ENCODE measurements at regions not wholly inside any gene's neighbourhood (a gene's known extent, or its start where the extent isn't known, plus 50 kb on each side); places are given as distances from the start of the nearest gene placed in this dataset.

GRCh38 chr3:187935623-187936156, 190.4 kb upstream of the BCL6 start:
- DNase-seq = peak; percentile 28

- no peak for DNase-seq
These were observed 191.4 kb upstream of the BCL6 start for GRCh38 chr3:187936676-187937075.

- no peak for DNase-seq
These were observed 194.6 kb upstream of the BCL6 start for GRCh38 chr3:187939891-187940290.

DNA sequence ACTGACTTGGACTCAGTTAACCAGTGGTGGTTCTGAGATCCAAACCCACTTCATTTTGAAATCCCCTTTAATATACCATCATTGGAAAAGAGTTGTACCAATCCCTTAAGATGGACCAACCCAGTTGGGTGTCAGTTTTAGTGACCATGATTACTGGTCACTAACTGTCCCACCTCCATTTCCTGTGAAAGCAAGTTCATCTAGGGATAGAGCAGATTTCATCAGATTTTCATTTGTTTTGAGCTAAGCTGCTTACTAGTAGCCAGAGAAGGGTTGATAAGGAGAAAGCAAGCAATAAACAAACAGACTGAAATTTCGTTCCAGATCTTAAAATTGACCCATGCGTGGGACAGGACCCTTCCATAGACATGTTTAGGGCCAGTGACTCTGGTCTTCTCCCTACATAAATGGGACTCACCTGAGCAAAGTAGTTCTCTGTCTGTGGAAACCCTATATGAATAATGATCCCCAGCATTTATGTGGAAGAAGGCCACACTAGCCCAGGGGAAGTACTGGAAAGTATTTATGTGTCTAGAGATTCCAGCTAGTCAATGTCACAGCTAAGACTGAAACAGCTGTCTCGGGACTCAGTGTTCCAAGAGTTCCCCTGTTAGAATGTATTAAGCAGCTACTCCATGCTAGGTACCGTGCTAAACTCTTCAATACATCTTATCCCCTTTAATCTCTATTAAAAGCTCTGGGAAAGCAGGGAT, 196.0 kb upstream of the BCL6 start:
- no peak for DNase-seq

DNA sequence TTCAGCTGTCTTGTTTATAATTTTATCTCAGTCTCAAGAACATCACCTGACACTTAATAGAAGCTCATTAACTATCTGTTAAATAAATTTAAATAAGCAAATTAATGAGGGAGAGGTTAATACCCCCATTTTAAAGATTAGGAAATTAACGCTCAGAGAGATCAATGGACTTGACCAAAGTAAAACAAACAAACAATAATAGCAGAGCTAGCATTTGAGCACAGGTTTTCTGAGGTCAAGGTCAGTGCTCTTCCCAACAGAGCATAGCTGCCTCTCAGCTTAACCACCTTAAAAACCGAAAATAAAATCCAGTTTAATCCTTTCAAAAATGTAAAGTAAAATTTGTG, 196.6 kb upstream of the BCL6 start:
- DNase-seq = no peak

GRCh38 chr3:187942658-187943241, 197.5 kb upstream of the BCL6 start:
- no peak for DNase-seq

- DNase-seq = no peak
These were observed 198.6 kb upstream of the BCL6 start for GRCh38 chr3:187943677-187944389.

DNA sequence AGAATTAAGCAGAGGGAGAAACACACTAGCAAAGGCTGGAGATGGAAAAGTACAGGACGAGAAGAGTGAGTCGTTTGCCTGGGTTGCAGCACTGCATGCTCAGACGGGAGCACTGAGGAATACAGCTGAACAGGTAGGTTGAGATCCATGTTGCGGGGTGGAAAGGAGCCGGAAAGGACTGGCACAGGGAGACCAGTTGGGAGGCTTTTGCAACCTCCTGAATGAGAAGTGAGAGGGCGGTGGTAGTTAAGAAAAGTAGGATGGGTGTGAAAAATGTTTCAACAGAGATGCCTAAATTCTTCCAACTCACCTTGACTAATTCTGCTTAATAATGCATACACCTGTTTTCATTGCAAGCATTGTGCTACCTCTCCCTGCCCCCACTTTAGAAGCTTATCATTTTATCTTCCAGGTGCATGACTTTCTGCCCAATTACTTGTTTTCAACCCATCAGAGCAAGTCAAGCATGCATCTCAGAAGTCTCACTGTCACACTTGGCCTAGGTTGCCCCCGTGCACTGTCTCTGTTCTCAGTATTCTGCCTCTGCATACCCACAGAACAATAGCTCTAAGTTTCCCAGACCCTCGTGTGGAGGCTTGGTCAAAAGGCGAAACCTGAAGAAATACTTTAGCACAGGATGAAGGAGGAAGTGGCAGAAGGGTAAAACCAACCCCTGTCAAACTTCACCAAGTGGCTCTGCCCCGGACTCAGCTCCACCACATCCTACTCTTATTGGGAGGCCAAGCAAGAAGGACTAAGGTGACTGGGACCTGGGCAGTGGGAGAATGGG, 199.3 kb upstream of the BCL6 start:
- DNase-seq = peak; percentile 11

GRCh38 chr3:187945374-187945773, 200.1 kb upstream of the BCL6 start:
- DNase-seq = no peak

GRCh38 chr3:187946163-187946691, 201.0 kb upstream of the BCL6 start:
- no peak for DNase-seq

- DNase-seq = no peak
These were observed 201.7 kb upstream of the BCL6 start for GRCh38 chr3:187946981-187947380.

DNA sequence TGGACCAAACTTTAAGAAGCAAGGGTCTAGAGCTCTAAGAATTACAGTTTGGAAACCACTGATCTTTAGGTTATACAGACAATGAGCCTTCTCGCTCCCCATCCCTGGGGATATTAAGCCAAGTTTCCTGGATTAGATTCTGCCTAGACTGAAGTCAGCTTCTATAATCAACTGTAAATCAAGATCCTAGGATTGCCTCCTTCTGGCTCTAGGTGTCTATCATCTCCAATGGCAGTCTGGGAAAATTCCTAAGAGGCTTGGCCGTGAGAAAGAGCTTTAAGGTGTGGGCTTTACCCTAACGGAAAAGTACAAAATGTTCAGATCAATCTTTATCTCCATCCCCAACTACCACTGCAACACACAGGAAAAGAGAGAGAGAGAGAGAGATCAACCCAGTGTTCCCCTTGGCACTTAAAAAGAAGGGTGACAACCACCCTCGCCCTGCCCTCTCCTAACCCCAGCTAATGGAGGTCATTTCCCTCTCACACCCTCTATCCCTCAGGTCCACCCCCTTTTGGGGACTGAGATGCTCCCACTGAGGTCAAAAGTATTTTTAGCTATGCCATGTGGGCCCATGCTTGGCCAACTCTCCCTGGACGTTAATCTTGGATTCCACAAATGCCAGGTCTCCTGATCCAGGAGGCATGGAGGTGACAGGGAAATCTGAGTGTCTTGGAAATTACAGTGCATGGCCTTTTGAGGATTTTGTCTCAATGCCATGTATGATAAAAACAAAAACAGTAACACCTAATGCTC, 202.8 kb upstream of the BCL6 start:
- DNase-seq = no peak

- DNase-seq = no peak
These were observed 204.0 kb upstream of the BCL6 start for GRCh38 chr3:187949093-187949820.

DNA sequence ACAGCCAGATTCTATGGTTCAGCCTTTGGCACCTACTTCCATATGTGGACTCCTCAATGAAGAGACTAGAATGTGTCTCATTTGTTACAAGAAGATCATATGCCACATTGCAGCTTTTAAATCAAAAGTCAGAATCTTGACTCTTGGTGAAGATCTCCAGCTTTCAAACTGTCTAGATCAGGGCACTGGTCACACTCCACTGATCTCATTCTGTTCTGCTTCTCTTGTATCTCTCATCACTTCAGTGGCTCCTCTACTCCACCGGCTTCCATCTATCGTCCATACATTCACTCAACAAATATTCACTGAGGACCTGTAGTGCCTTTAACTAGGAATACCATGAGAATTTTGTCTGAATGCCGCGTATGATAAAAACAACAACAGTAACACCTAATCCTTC, 203.3 kb upstream of the LPP start:
- DNase-seq = no peak

DNA sequence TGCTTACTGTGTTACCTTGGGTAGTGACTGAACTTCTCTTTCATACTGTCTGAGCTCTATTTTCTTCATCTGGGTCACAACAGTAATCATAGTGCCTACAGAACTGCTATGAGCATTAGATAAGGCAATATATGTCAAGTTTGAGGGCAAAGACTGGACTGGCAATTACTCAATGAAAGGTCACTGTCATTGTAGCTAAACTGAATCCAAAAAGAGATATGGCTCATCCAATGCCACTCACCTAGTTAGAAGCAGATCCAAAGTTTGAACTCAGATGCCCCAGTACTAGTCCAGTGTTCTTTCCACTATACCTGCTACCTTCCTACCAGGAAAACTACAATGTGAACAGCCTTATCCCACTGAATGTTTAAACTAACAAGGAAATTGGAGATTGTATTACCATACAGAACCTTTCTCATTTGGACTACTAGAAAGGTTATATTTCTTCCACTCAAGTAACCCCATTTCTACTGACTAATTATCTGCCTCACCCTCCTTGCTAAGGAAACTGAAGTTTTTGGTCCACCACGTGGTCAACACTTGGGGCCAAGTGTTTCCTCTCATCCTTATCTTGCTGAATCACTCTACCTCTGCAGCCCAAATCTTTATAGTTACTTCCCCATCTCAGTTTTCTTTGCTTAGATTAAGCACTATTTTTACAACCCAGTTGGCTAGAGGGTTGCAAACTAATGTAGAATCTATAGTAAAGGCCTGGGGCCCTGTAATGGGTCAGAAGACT, 202.3 kb upstream of the LPP start:
- DNase-seq = no peak

DNA sequence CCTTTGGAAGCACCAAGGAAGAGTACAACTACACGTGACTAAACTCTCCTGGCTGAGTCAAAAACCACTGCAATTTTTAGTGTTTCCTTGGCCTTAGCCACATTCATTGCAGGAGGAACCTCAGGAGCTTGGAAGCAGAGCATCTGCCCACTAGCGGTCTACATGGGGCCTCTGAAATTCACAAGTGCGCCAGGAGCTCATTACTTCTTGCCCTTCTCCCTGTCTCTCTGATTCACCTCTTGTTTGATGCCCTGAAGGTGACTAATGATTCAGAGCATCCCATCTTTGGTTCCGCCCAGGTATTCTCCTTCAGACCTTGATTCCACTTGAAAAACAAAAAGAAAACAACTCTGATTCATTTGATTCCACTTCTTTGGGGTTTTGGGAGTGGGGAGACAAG, 201.1 kb upstream of the LPP start:
- DNase-seq = no peak

- DNase-seq = no peak
These were observed 199.5 kb upstream of the LPP start for GRCh38 chr3:187954516-187954872.

DNA sequence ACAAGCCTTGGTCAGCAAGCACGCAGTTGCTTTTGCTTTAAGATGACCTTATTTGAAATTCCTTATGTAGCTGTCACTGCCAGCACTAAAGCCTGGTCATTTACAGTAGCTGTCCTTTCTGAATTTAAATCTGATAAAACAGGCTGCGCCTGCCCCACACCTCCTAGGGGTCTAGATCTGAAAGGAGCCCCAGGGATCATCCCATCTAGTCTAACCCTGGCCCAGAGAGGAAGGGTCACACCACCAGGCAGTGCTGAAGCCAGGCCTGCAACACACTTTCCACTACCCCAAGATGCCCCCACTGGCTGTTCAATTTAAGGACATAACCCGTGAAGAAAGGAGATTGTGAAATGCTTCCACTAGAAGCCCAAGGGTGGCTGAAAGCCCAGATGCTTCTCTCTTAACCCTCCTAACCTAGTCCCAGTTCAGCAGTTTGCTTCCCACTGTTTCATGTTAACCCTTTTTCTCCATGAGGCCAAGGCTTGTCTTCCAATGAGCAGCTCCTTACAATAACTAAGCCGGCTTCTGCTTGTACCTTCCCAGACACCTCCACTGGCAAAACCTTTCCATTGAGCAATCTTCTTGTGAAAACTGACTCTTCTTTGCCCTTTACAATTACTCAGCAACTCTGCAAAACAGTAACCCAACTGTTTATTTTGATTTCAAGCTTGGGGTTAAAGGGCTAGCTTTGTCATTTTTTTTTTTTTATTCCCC, 198.9 kb upstream of the LPP start:
- DNase-seq = no peak

GRCh38 chr3:187955587-187955952, 198.4 kb upstream of the LPP start:
- DNase-seq = no peak

DNA sequence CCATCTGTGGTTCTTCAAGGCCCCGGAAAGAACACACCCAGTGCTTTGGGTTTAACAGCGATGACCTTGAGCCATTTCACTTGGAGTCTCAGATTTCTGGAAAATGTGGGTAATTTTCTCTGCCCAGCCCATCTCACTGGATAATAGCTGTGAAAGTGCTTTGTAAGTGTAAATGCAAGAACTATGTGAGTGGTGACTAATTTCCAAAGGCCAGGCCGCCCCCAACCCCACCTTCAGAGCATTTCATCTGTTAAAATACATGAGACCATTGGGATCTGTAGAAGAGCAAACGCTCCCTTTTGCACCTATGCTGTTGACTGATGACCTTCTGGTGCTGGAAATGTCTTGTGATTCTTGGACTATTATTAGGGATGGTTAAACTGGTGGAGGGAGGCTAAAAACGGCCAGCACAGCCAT, 196.8 kb upstream of the LPP start:
- DNase-seq = no peak

Data from CD4-positive, alpha-beta T cell treated with Interleukin-17A for 4 hours (primary cell).